GM18511 (cell line): ENCODE measurements at regions not wholly inside any gene's neighbourhood (a gene's known extent, or its start where the extent isn't known, plus 50 kb on each side); places are given as distances from the start of the nearest gene placed in this dataset.
"Not testable (repeated sequence)": the region's sequence is repeated elsewhere in the genome, so short reads cannot be mapped to it uniquely, and the experiment has no call there.

ENCODE experiments used
- ATAC-seq: cut with Tn5 transposase; IDR thresholded peaks from one replicate; pipeline ENCODE4 v1.9.1; 2021; ENCODE audit warnings: mild to moderate bottlenecking, moderate library complexity; ENCODE audit not compliant: unreplicated experiment

DNA sequence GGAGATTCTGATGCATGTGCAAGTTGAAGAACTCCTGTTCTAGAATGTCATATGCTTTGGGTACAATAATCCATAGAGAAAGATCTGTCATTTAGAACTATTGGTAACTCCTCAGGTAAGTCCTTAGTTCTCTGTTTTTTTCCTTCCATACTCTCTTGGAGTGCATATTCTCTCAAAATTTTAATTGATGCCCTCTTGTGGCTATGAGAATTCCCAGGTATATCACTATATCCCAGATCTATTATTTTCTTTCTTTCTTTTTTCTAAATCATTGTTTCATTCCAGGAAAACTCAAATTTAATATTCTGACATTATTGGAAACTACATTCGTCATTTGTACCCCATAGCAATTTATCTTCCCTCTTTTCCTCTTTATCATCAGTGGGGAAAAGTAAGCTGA lies 485.4 kb downstream of the KLF5 start:
- ATAC-seq: no peak

- ATAC-seq: no peak
Observed at GRCh38 chr13:73542446-73542845, 483.6 kb downstream of the KLF5 start.

DNA sequence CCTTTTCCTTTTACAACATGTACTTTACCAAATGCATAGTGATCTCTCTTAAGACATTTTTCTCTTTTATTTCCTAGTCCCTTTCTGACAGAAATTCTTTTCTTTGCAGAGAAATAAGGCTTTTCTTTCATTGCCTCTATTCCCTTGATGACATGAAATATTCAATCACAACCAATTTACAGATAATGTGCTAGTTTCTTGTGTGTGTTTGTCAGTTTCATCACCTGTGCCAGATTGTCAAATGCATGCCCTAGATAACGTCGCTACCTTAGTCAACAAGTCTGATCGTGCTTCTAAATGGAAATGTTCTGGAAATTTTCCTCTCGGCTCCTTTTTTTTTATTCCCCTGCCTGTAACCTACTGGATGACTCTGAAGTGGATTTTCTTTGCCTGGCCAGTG lies 478.1 kb downstream of the KLF5 start:
- ATAC-seq: no peak

GRCh38 chr13:73535341-73535740 lies 476.5 kb downstream of the KLF5 start:
- ATAC-seq: no peak

GRCh38 chr13:73532987-73533510 lies 474.2 kb downstream of the KLF5 start:
- ATAC-seq: no peak

GRCh38 chr13:73532582-73532981 lies 473.8 kb downstream of the KLF5 start:
- no peak for ATAC-seq

- ATAC-seq: no peak
Observed at GRCh38 chr13:73531014-73531413, 472.2 kb downstream of the KLF5 start.

DNA sequence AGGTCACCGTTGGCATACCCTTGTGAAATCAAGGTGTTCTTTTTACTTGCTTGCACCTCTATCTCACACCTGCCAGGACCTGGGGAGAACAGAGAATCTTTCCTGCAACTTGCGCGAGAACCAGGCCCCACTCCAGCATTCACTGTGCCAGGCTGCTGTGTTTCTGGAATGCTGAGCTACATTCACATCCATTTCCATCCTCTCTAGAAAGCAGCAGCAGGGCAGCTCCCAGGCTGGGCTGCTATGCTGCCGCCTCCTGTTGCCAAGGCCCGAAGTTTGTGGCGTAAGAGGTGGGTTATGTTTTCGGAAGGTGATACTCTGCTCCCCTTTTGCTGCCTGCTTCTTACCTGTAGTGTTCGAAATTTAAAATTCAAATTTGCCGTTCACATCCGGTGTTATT lies 464.1 kb downstream of the KLF5 start:
- ATAC-seq: no peak

GRCh38 chr13:73521985-73522524 lies 463.2 kb downstream of the KLF5 start:
- no peak for ATAC-seq

DNA sequence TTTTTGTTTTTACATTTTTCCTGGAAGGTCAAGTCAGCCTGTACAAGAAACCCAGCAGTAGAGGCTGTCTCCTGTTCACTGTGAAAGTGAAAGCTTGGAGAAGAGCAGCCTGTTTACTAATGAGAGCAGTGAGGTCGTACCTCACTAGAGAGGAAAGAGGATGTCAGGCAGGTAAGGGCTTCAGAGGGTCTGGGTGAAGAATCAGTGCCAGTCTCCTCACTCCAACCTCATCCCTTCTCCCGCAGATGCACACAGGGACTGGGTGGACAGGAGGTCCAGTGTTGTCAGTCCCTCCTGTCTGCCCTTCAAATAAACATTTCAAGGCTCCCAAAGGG lies 462.5 kb downstream of the KLF5 start:
- ATAC-seq: no peak

- ATAC-seq: no peak
Observed at GRCh38 chr13:73520566-73521289, 461.9 kb downstream of the KLF5 start.

DNA sequence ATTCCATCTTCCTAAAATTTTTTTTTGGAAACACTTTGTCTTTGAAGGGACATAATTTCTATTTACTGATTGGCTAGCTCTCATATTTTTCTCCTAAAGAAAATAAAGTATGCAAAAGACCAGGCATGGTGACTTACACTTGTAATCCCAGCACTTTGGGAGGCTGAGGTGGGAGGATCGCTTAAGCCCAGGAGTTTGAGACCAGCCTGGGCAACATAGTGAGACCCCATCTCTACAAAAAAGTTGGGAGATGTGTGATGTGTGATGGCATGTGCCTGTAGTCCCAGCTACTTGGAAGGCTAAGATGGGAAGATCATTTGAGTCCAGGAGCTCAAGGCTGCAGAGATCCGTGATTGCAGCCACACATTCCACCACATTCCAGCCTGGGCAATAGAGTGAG lies 461.3 kb downstream of the KLF5 start:
- ATAC-seq: not testable (repeated sequence)

- ATAC-seq: no peak
Observed at GRCh38 chr13:73519396-73520116, 460.8 kb downstream of the KLF5 start.

DNA sequence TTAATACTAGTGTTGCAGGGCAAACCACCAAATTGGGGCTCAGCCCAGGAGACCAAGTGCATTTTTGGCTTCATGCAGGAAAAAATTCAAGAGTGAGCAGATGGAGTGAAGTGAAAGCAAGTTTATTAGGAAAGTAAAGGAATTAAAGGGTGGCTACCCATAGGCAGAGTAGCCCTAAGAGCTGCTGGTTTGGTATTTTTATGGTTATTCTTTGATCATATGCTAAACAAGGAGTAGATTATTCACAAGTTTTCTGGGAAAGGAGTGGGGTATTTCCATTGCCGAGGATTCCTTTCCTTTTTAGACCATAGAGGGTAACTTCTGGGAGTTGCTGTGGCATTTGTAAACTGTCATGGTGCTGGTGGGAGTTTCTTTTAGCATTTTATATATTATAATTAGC lies 459.0 kb downstream of the KLF5 start:
- no peak for ATAC-seq

- ATAC-seq: no peak
Observed at GRCh38 chr13:73516731-73517130, 457.9 kb downstream of the KLF5 start.

- ATAC-seq: no peak
Observed at GRCh38 chr13:73514208-73514607, 455.4 kb downstream of the KLF5 start.

DNA sequence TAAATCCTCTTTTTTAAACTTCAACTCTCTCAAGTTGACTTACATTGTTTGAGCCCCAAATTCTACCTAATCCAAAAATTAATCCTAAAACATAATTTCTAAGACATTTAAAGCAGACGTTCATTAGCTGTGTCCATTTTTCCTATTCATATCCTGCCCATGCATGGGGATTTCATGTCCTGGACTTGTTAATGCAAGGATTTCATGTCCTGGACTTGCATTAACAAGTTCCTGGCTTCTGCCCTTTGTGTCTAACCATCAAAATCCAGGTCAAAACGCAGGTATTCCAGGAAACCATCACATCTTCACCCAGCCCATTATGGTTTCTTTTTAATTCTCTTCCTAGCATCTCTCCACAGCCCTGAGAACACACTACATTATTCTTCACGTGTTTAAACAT lies 454.9 kb downstream of the KLF5 start:
- ATAC-seq: no peak

DNA sequence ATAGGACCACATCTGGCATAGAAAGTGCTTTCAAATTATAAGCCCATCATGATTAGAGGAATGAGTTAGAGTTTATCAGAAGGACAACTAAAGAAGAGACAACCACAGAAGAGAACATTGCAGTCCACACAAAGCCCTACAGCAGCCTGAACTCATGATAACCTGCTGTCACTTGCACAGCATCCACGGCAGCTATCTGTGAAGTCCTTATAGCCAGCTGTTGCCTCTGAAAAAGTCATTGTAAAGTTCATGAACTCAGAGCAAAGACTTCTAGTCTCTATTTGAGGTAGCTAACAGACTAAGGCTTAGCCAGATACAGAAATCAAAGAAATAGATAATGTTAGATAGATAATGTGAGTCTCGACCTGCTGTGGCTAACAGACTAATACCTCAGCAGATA lies 450.0 kb downstream of the KLF5 start:
- no peak for ATAC-seq

GRCh38 chr13:73505376-73505890 lies 446.6 kb downstream of the KLF5 start:
- ATAC-seq: no peak

GRCh38 chr13:73499695-73500094 lies 440.9 kb downstream of the KLF5 start:
- no peak for ATAC-seq

- no peak for ATAC-seq
Observed at GRCh38 chr13:73497430-73497829, 438.6 kb downstream of the KLF5 start.

- ATAC-seq: no peak
Observed at GRCh38 chr13:73496711-73497110, 437.9 kb downstream of the KLF5 start.
